Left ventricle myocardium inferior (tissue), 1 donor: ENCODE measurements at regions not wholly inside any gene's neighbourhood (a gene's known extent, or its start where the extent isn't known, plus 50 kb on each side); places are given as distances from the start of the nearest gene placed in this dataset.

Experiments
- DNase-seq: peaks from one replicate; pipeline ENCODE4 v3.0.0-alpha.2; 2020
- H3K27ac ChIP-seq: fragments of 200-600 bp; replicated peaks from 2 replicates; pipeline ENCODE4 v1.8.0; 2021
- H3K27me3 ChIP-seq: fragments of 200-600 bp; 2 replicates; pipeline ENCODE4 v1.8.0; 2021; ENCODE audit warnings: low read depth
- H3K36me3 ChIP-seq: fragments of 200-600 bp; 2 replicates; pipeline ENCODE4 v1.8.0; 2021
- H3K4me1 ChIP-seq: fragments of 200-600 bp; 2 replicates; pipeline ENCODE4 v1.8.0; 2021
- H3K4me3 ChIP-seq: fragments of 200-600 bp; 2 replicates; pipeline ENCODE4 v1.8.0; 2021; ENCODE audit warnings: mild to moderate bottlenecking, moderate library complexity
- H3K9me3 ChIP-seq: fragments of 200-600 bp; replicated peaks from 2 replicates; pipeline ENCODE4 v1.8.0; 2021
- intact Hi-C: fragments of 100-400 bp; cut with micrococcal nuclease; formaldehyde crosslinking; loops from one replicate; pipeline ENCODE4 v1.11.0; 2022
- TF ChIP-seq, protein P1 (sequence below): fragments of 200-600 bp; IDR thresholded peaks from 2 replicates; pipeline ENCODE4 v1.8.0; 2021; ENCODE audit warnings: antibody characterized with exemption, mild to moderate bottlenecking, borderline replicate concordance
- donor health status: DM: no; HTN: yes; CAD: no; lungs with severe emphysema.

DNA sequence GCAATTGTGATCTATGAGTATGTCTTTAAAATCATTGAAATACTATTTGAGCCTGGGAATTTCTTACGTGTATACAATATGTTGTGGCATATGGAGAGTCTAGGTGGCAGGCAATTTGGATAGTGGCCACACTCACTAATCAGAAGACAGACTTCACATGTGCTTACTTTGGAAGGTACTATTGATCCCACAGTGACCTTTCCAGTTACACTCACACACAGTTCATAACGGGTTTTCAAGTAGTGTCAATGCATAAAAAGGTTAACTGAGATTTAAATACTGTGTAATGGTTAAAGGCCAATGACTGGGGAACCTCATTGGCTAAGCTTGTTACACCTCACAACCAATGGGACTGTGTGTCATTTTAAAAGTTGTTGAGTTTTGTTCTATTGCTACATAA is 783.2 kb downstream of the RPA4 start:
- Histone ChIP-seq H3K36me3 (no peaks in the 10 kb centered on the region), H3K27ac (no peak overlapping the region), H3K9me3 (no peaks in the 10 kb centered on the region), H3K4me3 (no peak overlapping the region), H3K4me1 (no peaks in the 10 kb centered on the region), H3K27me3 (no peaks in the 10 kb centered on the region)
- DNase-seq: no peak
- TF ChIP-seq, protein P1, sequence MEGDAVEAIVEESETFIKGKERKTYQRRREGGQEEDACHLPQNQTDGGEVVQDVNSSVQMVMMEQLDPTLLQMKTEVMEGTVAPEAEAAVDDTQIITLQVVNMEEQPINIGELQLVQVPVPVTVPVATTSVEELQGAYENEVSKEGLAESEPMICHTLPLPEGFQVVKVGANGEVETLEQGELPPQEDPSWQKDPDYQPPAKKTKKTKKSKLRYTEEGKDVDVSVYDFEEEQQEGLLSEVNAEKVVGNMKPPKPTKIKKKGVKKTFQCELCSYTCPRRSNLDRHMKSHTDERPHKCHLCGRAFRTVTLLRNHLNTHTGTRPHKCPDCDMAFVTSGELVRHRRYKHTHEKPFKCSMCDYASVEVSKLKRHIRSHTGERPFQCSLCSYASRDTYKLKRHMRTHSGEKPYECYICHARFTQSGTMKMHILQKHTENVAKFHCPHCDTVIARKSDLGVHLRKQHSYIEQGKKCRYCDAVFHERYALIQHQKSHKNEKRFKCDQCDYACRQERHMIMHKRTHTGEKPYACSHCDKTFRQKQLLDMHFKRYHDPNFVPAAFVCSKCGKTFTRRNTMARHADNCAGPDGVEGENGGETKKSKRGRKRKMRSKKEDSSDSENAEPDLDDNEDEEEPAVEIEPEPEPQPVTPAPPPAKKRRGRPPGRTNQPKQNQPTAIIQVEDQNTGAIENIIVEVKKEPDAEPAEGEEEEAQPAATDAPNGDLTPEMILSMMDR: no peak
- intact Hi-C loops: no loop called here

DNA sequence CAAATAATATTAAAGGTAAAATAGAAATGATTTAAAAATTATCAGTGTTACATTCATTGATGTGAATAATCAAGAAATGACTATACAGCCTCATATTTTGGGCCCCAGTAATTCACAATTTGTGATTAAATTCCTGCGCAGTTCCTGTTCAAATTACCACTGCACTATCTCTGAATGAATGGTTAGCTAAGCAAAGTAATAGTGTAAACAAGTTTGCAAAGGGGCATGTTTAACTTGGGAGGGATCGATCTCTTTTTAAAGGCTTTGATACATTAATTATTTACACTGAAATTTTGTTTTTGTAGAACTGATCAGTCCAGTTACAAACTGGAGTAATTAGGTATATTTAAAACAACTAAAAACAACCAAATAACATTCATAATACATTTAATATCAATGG is 784.4 kb downstream of the RPA4 start:
- Histone ChIP-seq H3K4me3 (no peak overlapping the region), H3K27ac (no peak overlapping the region), H3K36me3 (no peaks in the 10 kb centered on the region), H3K4me1 (no peaks in the 10 kb centered on the region), H3K9me3 (no peaks in the 10 kb centered on the region), H3K27me3 (no peaks in the 10 kb centered on the region)
- TF ChIP-seq, protein P1: no peak
- intact Hi-C loops: no loop called here
- no peak for DNase-seq

DNA sequence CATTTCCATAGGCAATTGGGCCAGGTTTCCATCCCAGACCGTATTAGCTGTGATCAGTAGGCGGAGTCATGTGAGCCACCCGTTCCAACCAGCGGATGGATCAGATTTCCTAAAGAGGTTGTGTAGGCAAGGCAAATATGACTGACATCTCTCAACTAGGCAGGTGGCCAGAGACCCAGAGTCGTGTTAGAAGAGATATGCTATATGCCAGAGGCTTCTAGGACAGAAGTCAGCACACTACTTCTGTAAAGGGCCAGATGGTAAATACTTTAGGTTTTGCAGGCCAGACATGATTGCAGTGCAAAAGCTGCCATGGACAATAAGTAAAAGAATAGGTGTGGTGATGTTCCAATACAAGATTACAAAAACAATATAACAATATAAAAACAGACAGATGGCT is 788.4 kb downstream of the RPA4 start:
- Histone ChIP-seq H3K27ac (no peak overlapping the region), H3K4me1 (no peaks in the 10 kb centered on the region), H3K4me3 (no peak overlapping the region), H3K9me3 (no peaks in the 10 kb centered on the region), H3K27me3 (no peaks in the 10 kb centered on the region), H3K36me3 (no peaks in the 10 kb centered on the region)
- no peak for DNase-seq
- TF ChIP-seq, protein P1: no peak
- intact Hi-C loops: no loop called here

DNA sequence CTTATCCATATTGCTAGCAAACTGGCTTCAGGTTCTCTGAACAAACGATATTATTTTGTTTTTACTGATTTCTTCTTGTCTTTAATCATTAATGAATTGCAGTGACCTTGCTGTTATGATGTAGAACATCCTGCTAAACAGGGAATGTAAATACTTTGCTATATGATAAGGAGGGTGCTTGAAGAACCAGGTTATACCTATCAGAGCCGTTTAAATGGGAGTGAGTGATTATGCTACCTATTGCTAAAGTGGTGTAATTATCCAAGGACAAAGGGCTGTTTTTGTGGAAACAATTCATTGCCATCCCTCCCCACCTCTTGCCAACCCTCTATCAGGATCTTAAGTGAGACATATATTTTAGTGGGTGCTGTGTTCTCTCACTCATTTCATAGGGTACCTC is 788.9 kb downstream of the RPA4 start:
- H3K27me3 ChIP-seq: no peaks in the 10 kb centered on the region
- no peak overlapping the region for H3K27ac ChIP-seq
- H3K9me3 ChIP-seq: no peaks in the 10 kb centered on the region
- TF ChIP-seq, protein P1: no peak
- no peak overlapping the region for H3K4me3 ChIP-seq
- H3K4me1 ChIP-seq: no peaks in the 10 kb centered on the region
- intact Hi-C loops: no loop called here
- no peaks in the 10 kb centered on the region for H3K36me3 ChIP-seq
- no peak for DNase-seq

DNA sequence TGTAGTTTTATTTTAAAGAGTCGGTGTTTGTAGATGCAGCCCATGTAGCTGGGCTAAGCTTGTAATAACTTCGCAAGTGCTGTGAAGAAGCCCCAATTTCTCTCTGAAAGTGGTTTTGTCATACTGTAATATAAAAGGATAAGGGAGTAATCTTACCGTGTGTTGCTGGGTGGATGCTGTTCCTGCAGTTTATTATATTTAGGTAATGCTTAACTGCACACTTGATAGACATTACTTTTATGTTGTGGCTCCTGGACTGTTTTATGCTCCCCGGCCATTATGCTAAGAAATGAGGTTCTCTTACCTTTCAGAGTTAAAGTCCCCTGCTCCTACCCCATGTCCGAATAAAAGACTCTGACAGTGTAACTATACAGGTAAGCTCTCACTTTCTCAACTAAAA is 789.4 kb downstream of the RPA4 start:
- DNase-seq: no peak
- H3K36me3 ChIP-seq: no peaks in the 10 kb centered on the region
- intact Hi-C loops: no loop called here
- TF ChIP-seq, protein P1: no peak
- no peaks in the 10 kb centered on the region for H3K27me3 ChIP-seq
- H3K27ac ChIP-seq: no peak overlapping the region
- H3K9me3 ChIP-seq: no peaks in the 10 kb centered on the region
- no peak overlapping the region for H3K4me3 ChIP-seq
- no peaks in the 10 kb centered on the region for H3K4me1 ChIP-seq
